NOMO-1 treated with DMSO at 0.1 percent for 48 hours (cell line): ENCODE measurements at regions not wholly inside any gene's neighbourhood (a gene's known extent, or its start where the extent isn't known, plus 50 kb on each side); places are given as distances from the start of the nearest gene placed in this dataset.

Experiments
- DNase-seq: peaks from one replicate; lab custom pipeline; 2025; ENCODE audit not compliant: unreplicated experiment; lab: John Stamatoyannopoulos, UW

GRCh38 chr13:73480779-73481559 lies 422.2 kb downstream of the KLF5 start:
- DNase-seq = no peak

GRCh38 chr13:73479856-73480255 lies 421.1 kb downstream of the KLF5 start:
- no peak for DNase-seq

GRCh38 chr13:73479351-73479750 lies 420.5 kb downstream of the KLF5 start:
- no peak for DNase-seq

- DNase-seq = no peak
Measured at GRCh38 chr13:73477441-73477840, 418.6 kb downstream of the KLF5 start.

GRCh38 chr13:73473016-73473415 lies 414.2 kb downstream of the KLF5 start:
- DNase-seq = no peak

- no peak for DNase-seq
Measured at GRCh38 chr13:73467125-73467524, 408.3 kb downstream of the KLF5 start.

GRCh38 chr13:73466561-73466960 lies 407.8 kb downstream of the KLF5 start:
- no peak for DNase-seq

- DNase-seq = no peak
Measured at GRCh38 chr13:73465617-73465971, 406.8 kb downstream of the KLF5 start.

- DNase-seq = no peak
Measured at GRCh38 chr13:73464758-73465616, 406.2 kb downstream of the KLF5 start.

GRCh38 chr13:73462241-73462640 lies 403.4 kb downstream of the KLF5 start:
- DNase-seq = no peak

- no peak for DNase-seq
Measured at GRCh38 chr13:73451221-73452029, 392.6 kb downstream of the KLF5 start.

GRCh38 chr13:73450583-73450982 lies 391.8 kb downstream of the KLF5 start:
- DNase-seq = no peak

- no peak for DNase-seq
Measured at GRCh38 chr13:73449252-73449651, 390.4 kb downstream of the KLF5 start.

- DNase-seq = no peak
Measured at GRCh38 chr13:73440296-73440895, 381.6 kb downstream of the KLF5 start.

- no peak for DNase-seq
Measured at GRCh38 chr13:73433890-73434289, 375.1 kb downstream of the KLF5 start.

- no peak for DNase-seq
Measured at GRCh38 chr13:73433458-73433857, 374.7 kb downstream of the KLF5 start.

- DNase-seq = no peak
Measured at GRCh38 chr13:73429701-73430100, 370.9 kb downstream of the KLF5 start.

- no peak for DNase-seq
Measured at GRCh38 chr13:73428706-73429105, 369.9 kb downstream of the KLF5 start.

GRCh38 chr13:73428137-73428536 lies 369.3 kb downstream of the KLF5 start:
- no peak for DNase-seq

GRCh38 chr13:73422973-73423372 lies 364.2 kb downstream of the KLF5 start:
- no peak for DNase-seq

- no peak for DNase-seq
Measured at GRCh38 chr13:73421310-73421912, 362.6 kb downstream of the KLF5 start.
